Fibroblast of lung (primary cell): ENCODE measurements at regions not wholly inside any gene's neighbourhood (a gene's known extent, or its start where the extent isn't known, plus 50 kb on each side); places are given as distances from the start of the nearest gene placed in this dataset.
"Not testable (repeated sequence)": the region's sequence is repeated elsewhere in the genome, so short reads cannot be mapped to it uniquely, and the experiment has no call there.

Source experiments
- DNase-seq, 2 donors: peaks; one replicate each; pipeline versions ENCODE4 v3.0.0 to v3.0.0-alpha.2; 2010; ENCODE audit warnings: low read depth in 2 of 2
- H2AFZ ChIP-seq: 2 replicates; pipeline ENCODE4 v1.5.1; 2012; ENCODE audit warnings: low read length, control low read depth, inconsistent platforms
- H3K27ac ChIP-seq: 2 replicates; pipeline ENCODE4 v1.5.1; 2011; ENCODE audit warnings: low read length, control low read depth; ENCODE audit not compliant: insufficient read depth
- H3K27me3 ChIP-seq: 2 replicates; pipeline ENCODE4 v1.5.1; 2011; ENCODE audit warnings: mild to moderate bottlenecking, low read length; ENCODE audit not compliant: control insufficient read depth, insufficient read depth
- H3K36me3 ChIP-seq: 2 replicates; pipeline ENCODE4 v1.5.1; 2011; ENCODE audit warnings: low read length; ENCODE audit not compliant: control insufficient read depth, insufficient read depth
- H3K4me1 ChIP-seq: 2 replicates; pipeline ENCODE4 v1.5.1; 2011; ENCODE audit warnings: low read length; ENCODE audit not compliant: control insufficient read depth, insufficient read depth; ENCODE audit errors: extremely low read depth
- H3K4me2 ChIP-seq: 2 replicates; pipeline ENCODE4 v1.5.1; 2011; ENCODE audit warnings: low read length, control low read depth; ENCODE audit not compliant: insufficient read depth; ENCODE audit errors: extremely low read depth
- H3K4me3 ChIP-seq, 4 experiments: fragments of 200-600 bp in 1 of 4; sonication (generic) in 1 of 4; replicated peaks in 1 of 4; 2 replicates each; pipeline ENCODE4 v1.5.1; 2011 to 2016; ENCODE audit warnings: low read length in 4 of 4, low read depth in 3 of 4, mild to moderate bottlenecking in 3 of 4, control low read depth in 2 of 4, inconsistent platforms in 1 of 4, mixed read lengths in 1 of 4; ENCODE audit not compliant: insufficient read depth in 1 of 4; ENCODE audit errors: control extremely low read depth in 1 of 4
- H3K79me2 ChIP-seq: 2 replicates; pipeline ENCODE4 v1.5.1; 2012; ENCODE audit warnings: mild to moderate bottlenecking, low read length, inconsistent platforms; ENCODE audit not compliant: control insufficient read depth, insufficient read depth
- H3K9ac ChIP-seq: 2 replicates; pipeline ENCODE4 v1.5.1; 2011; ENCODE audit warnings: mild to moderate bottlenecking, low read length, control low read depth; ENCODE audit not compliant: insufficient read depth
- H3K9me3 ChIP-seq: 2 replicates; pipeline ENCODE4 v1.5.1; 2012; ENCODE audit warnings: low read depth, low read length; ENCODE audit not compliant: control insufficient read depth, insufficient read depth
- H4K20me1 ChIP-seq: 2 replicates; pipeline ENCODE4 v1.5.1; 2011; ENCODE audit warnings: low read length; ENCODE audit not compliant: control insufficient read depth, insufficient read depth; ENCODE audit errors: extremely low read depth
- CTCF ChIP-seq, 2 donors: IDR thresholded peaks in 1 of 2; conservative IDR thresholded peaks in 1 of 2; 1 replicate in 1 of 2; 2 replicates in 1 of 2; pipeline ENCODE4 v1.5.1; 2011 to 2012; ENCODE audit warnings: low read length in 2 of 2, control low read depth in 1 of 2, inconsistent platforms in 1 of 2, low read depth in 1 of 2, mild to moderate bottlenecking in 1 of 2
- EZH2 ChIP-seq: IDR thresholded peaks from 2 replicates; pipeline ENCODE4 v1.5.1; 2012; ENCODE audit warnings: low read length, control low read depth, mild to moderate bottlenecking; ENCODE audit errors: missing control alignments

- H3K27ac ChIP-seq, result no peak overlapping the region
- H3K36me3 ChIP-seq, result no peaks in the 10 kb centered on the region
- no peaks in the 10 kb centered on the region for H3K79me2 ChIP-seq
- H3K9ac ChIP-seq, result no peak overlapping the region
- H4K20me1 ChIP-seq, result no peaks in the 10 kb centered on the region
- no peak overlapping the region for H3K4me3 ChIP-seq
- no peaks in the 10 kb centered on the region for H3K9me3 ChIP-seq
- H3K4me1 ChIP-seq, result no peaks in the 10 kb centered on the region
- no peaks in the 10 kb centered on the region for H3K27me3 ChIP-seq
- peak; percentile 41 to 50 for DNase-seq
- no peak overlapping the region for H2AFZ ChIP-seq
- H3K4me2 ChIP-seq, result no peak overlapping the region
- TF ChIP-seq CTCF (conservative IDR thresholded peaks at IDR 0.05 in 1 of 2, IDR thresholded peaks at IDR 0.05 in 1 of 2; ENCODE audit: low read depth in 1 of 2, low read length in 2 of 2) (no peak), EZH2 (no peak)
These were observed 99.1 kb downstream of the EN1 start for GRCh38 chr2:118748245-118748885.

- Histone ChIP-seq H3K4me2 (no peak overlapping the region), H3K9me3 (no peaks in the 10 kb centered on the region), H2AFZ (no peak overlapping the region), H3K36me3 (no peaks in the 10 kb centered on the region), H3K4me3 (no peak overlapping the region), H3K27me3 (no peaks in the 10 kb centered on the region), H3K79me2 (no peaks in the 10 kb centered on the region), H3K4me1 (no peaks in the 10 kb centered on the region), H3K9ac (no peak overlapping the region), H3K27ac (no peak overlapping the region), H4K20me1 (no peaks in the 10 kb centered on the region)
- DNase-seq, result no peak
- TF ChIP-seq EZH2 (no peak), CTCF (conservative IDR thresholded peaks at IDR 0.05 in 1 of 2, IDR thresholded peaks at IDR 0.05 in 1 of 2; ENCODE audit: low read depth in 1 of 2, low read length in 2 of 2) (no peak)
These were observed 99.8 kb downstream of the EN1 start for GRCh38 chr2:118747637-118748036.

- Histone ChIP-seq H3K4me1 (no peaks in the 10 kb centered on the region), H3K36me3 (no peaks in the 10 kb centered on the region), H3K4me3 (no peak overlapping the region), H3K9ac (no peak overlapping the region), H3K79me2 (no peaks in the 10 kb centered on the region), H2AFZ (no peak overlapping the region), H3K27ac (no peak overlapping the region), H4K20me1 (no peaks in the 10 kb centered on the region), H3K9me3 (no peaks in the 10 kb centered on the region), H3K27me3 (no peaks in the 10 kb centered on the region), H3K4me2 (no peak overlapping the region)
- TF ChIP-seq EZH2 (no peak), CTCF (conservative IDR thresholded peaks at IDR 0.05 in 1 of 2, IDR thresholded peaks at IDR 0.05 in 1 of 2; ENCODE audit: low read depth in 1 of 2, low read length in 2 of 2) (no peak)
- no peak for DNase-seq
These were observed 100.4 kb downstream of the EN1 start for GRCh38 chr2:118747066-118747465.

GRCh38 chr2:118744682-118745181 is 102.7 kb downstream of the EN1 start:
- not testable (repeated sequence) for H3K27me3 ChIP-seq, H4K20me1 ChIP-seq, H3K27ac ChIP-seq, H3K4me3 ChIP-seq, H3K9me3 ChIP-seq, H3K36me3 ChIP-seq, H2AFZ ChIP-seq, H3K79me2 ChIP-seq, H3K4me2 ChIP-seq, DNase-seq, H3K9ac ChIP-seq, H3K4me1 ChIP-seq
